Mesenchymal stem cell (in vitro differentiated cells and primary cell): ENCODE measurements at regions not wholly inside any gene's neighbourhood (a gene's known extent, or its start where the extent isn't known, plus 50 kb on each side); places are given as distances from the start of the nearest gene placed in this dataset.
A peak's percentile ranks its signal among the peaks of the same experiment; 100 is the strongest.
"Not testable (repeated sequence)": the region's sequence is repeated elsewhere in the genome, so short reads cannot be mapped to it uniquely, and the experiment has no call there.

Source experiments
- DNase-seq: peaks from one replicate; pipeline ENCODE4 v3.0.0-alpha.2; 2013
- H2AFZ ChIP-seq: one replicate; pipeline ENCODE4 v1.6.1; 2013; ENCODE audit warnings: low read depth, mild to moderate bottlenecking, control low read depth, inconsistent platforms, low read length, moderate library complexity
- H2AK5ac ChIP-seq: 2 replicates; pipeline ENCODE4 v1.6.1; 2013; ENCODE audit warnings: low read length, moderate library complexity, mild to moderate bottlenecking, inconsistent platforms; ENCODE audit not compliant: severe bottlenecking
- H2BK120ac ChIP-seq: one replicate; pipeline ENCODE4 v1.6.1; 2013; ENCODE audit warnings: low read depth, mild to moderate bottlenecking, inconsistent platforms, low read length, moderate library complexity
- H2BK12ac ChIP-seq, 2 experiments: one replicate each; pipeline ENCODE4 v1.6.1; 2013; ENCODE audit warnings: inconsistent platforms in 2 of 2, low read length in 2 of 2, mild to moderate bottlenecking in 2 of 2, moderate library complexity in 2 of 2, control low read depth in 1 of 2
- H2BK15ac ChIP-seq: one replicate; pipeline ENCODE4 v1.6.1; 2013; ENCODE audit warnings: mild to moderate bottlenecking, low read depth, inconsistent platforms; ENCODE audit not compliant: poor library complexity, severe bottlenecking
- H2BK5ac ChIP-seq: 2 replicates; pipeline ENCODE4 v1.6.1; 2013; ENCODE audit warnings: low read depth, mild to moderate bottlenecking, low read length, control low read depth, inconsistent platforms; ENCODE audit not compliant: poor library complexity, severe bottlenecking
- H3K14ac ChIP-seq, 2 experiments: one replicate each; pipeline ENCODE4 v1.6.1; 2013; ENCODE audit warnings: inconsistent platforms in 2 of 2, low read length in 2 of 2, control low read depth in 1 of 2, mild to moderate bottlenecking in 1 of 2, moderate library complexity in 1 of 2
- H3K18ac ChIP-seq, 2 experiments: one replicate each; pipeline ENCODE4 v1.6.1; 2013; ENCODE audit warnings: inconsistent platforms in 2 of 2, low read length in 2 of 2, control low read depth in 1 of 2, low read depth in 1 of 2, mild to moderate bottlenecking in 1 of 2
- H3K23ac ChIP-seq, 2 experiments: one replicate each; pipeline ENCODE4 v1.6.1; 2013; ENCODE audit warnings: inconsistent platforms in 2 of 2, low read length in 2 of 2, mild to moderate bottlenecking in 2 of 2, moderate library complexity in 2 of 2, control low read depth in 1 of 2
- H3K27ac ChIP-seq: 2 replicates; pipeline ENCODE4 v1.5.1; 2013; ENCODE audit warnings: mild to moderate bottlenecking, moderate library complexity, low read length, control low read depth, inconsistent platforms; ENCODE audit not compliant: poor library complexity, severe bottlenecking
- H3K27me3 ChIP-seq, 2 experiments: 2 replicates each; pipeline versions ENCODE4 v1.6.1 to v1.7.0; 2013; ENCODE audit warnings: low read length in 2 of 2, mild to moderate bottlenecking in 2 of 2, moderate library complexity in 2 of 2, control low read depth in 1 of 2, inconsistent platforms in 1 of 2; ENCODE audit not compliant: control insufficient read depth in 1 of 2, insufficient read depth in 1 of 2
- H3K36me3 ChIP-seq, 2 experiments: 2 replicates each; pipeline versions ENCODE4 v1.6.1 to v1.7.0; 2013; ENCODE audit warnings: low read length in 2 of 2, control low read depth in 1 of 2, inconsistent platforms in 1 of 2, low read depth in 1 of 2, mild to moderate bottlenecking in 1 of 2; ENCODE audit not compliant: insufficient read depth in 2 of 2, control insufficient read depth in 1 of 2
- H3K4ac ChIP-seq, 2 experiments: one replicate each; pipeline ENCODE4 v1.6.1; 2013; ENCODE audit warnings: inconsistent platforms in 2 of 2, low read length in 2 of 2, mild to moderate bottlenecking in 2 of 2, moderate library complexity in 2 of 2, control low read depth in 1 of 2, low read depth in 1 of 2
- H3K4me1 ChIP-seq: 2 replicates; pipeline ENCODE4 v1.6.1; 2013; ENCODE audit warnings: low read depth, low read length, control low read depth; ENCODE audit not compliant: control insufficient read depth, insufficient read depth
- H3K4me2 ChIP-seq: 2 replicates; pipeline ENCODE4 v1.6.1; 2013; ENCODE audit warnings: low read length, mild to moderate bottlenecking, inconsistent platforms; ENCODE audit not compliant: poor library complexity, severe bottlenecking
- H3K4me3 ChIP-seq, 2 experiments: 2 replicates each; pipeline versions ENCODE4 v1.5.1 to v1.7.0; 2013; ENCODE audit warnings: low read length in 2 of 2, mild to moderate bottlenecking in 2 of 2, control low read depth in 1 of 2, low read depth in 1 of 2; ENCODE audit not compliant: insufficient read depth in 1 of 2
- H3K79me1 ChIP-seq: replicated peaks from 2 replicates; pipeline ENCODE4 v1.6.1; 2013; ENCODE audit warnings: mild to moderate bottlenecking, control low read depth, low read length, inconsistent platforms; ENCODE audit not compliant: poor library complexity, severe bottlenecking
- H3K9ac ChIP-seq: 2 replicates; pipeline ENCODE4 v1.7.0; 2013; ENCODE audit warnings: mild to moderate bottlenecking, low read length, moderate library complexity
- H3K9me3 ChIP-seq: 2 replicates; pipeline ENCODE4 v1.7.0; 2013; ENCODE audit warnings: mild to moderate bottlenecking, low read length; ENCODE audit not compliant: control insufficient read depth
- H4K8ac ChIP-seq: one replicate; pipeline ENCODE4 v1.6.1; 2013; ENCODE audit warnings: inconsistent platforms, mild to moderate bottlenecking, low read length, moderate library complexity
- H4K91ac ChIP-seq: one replicate; pipeline ENCODE4 v1.6.1; 2013; ENCODE audit warnings: mild to moderate bottlenecking, low read length, inconsistent platforms
- WGBS: methylation state at CpG from one replicate; pipeline ENCODE4 v1.1.7; 2013; ENCODE audit warnings: mixed read lengths; 5-methylcytosine and 5-hydroxymethylcytosine counted together

- no peak overlapping the region for H3K18ac ChIP-seq
- no peak overlapping the region for H4K91ac ChIP-seq
- H3K14ac ChIP-seq: no peak overlapping the region
- H2BK12ac ChIP-seq: no peak overlapping the region
- no peak overlapping the region for H2AFZ ChIP-seq
- peaks cover 8% of the 10 kb centered on the region for H3K4me1 ChIP-seq
- H2BK15ac ChIP-seq: no peak overlapping the region
- no peaks in the 10 kb centered on the region for H3K79me1 ChIP-seq
- 0% methylated on average over 1 of the region's 2 CpGs for WGBS
- H4K8ac ChIP-seq: no peak overlapping the region
- H3K9ac ChIP-seq: no peak overlapping the region
- no peak overlapping the region for H3K27ac ChIP-seq
- no peak overlapping the region for H3K4me2 ChIP-seq
- no peak overlapping the region for H3K4ac ChIP-seq
- no peak for DNase-seq
- no peaks in the 10 kb centered on the region for H3K36me3 ChIP-seq
- H2BK5ac ChIP-seq: no peak overlapping the region
- no peak overlapping the region for H3K23ac ChIP-seq
- H2BK120ac ChIP-seq: no peak overlapping the region
- peaks cover 13 to 19% of the 10 kb centered on the region in 2 experiments for H3K27me3 ChIP-seq
- H3K4me3 ChIP-seq: no peak overlapping the region
- H2AK5ac ChIP-seq: no peak overlapping the region
- H3K9me3 ChIP-seq: peaks cover 12% of the 10 kb centered on the region
Observed at GRCh38 chr17:28261219-28261618, 57.8 kb upstream of the TMEM97 start.

- H4K91ac ChIP-seq, H3K27ac ChIP-seq, H3K79me1 ChIP-seq, H2BK5ac ChIP-seq, H2AFZ ChIP-seq, H3K4me3 ChIP-seq, H3K14ac ChIP-seq, H3K23ac ChIP-seq, H2BK15ac ChIP-seq, H3K4me1 ChIP-seq, H3K4ac ChIP-seq, DNase-seq, H2BK12ac ChIP-seq, H2AK5ac ChIP-seq, H3K36me3 ChIP-seq, H3K9ac ChIP-seq, H4K8ac ChIP-seq, H3K18ac ChIP-seq, H2BK120ac ChIP-seq, H3K4me2 ChIP-seq: not testable (repeated sequence)
- Histone ChIP-seq H3K9me3 (peaks cover 12% of the 10 kb centered on the region), H3K27me3 (peaks cover 5 to 16% of the 10 kb centered on the region in 2 experiments)
- WGBS: 93% methylated on average over 8 of the region's 10 CpGs
Observed at GRCh38 chr17:28262123-28262745, 56.8 kb upstream of the TMEM97 start.

DNA sequence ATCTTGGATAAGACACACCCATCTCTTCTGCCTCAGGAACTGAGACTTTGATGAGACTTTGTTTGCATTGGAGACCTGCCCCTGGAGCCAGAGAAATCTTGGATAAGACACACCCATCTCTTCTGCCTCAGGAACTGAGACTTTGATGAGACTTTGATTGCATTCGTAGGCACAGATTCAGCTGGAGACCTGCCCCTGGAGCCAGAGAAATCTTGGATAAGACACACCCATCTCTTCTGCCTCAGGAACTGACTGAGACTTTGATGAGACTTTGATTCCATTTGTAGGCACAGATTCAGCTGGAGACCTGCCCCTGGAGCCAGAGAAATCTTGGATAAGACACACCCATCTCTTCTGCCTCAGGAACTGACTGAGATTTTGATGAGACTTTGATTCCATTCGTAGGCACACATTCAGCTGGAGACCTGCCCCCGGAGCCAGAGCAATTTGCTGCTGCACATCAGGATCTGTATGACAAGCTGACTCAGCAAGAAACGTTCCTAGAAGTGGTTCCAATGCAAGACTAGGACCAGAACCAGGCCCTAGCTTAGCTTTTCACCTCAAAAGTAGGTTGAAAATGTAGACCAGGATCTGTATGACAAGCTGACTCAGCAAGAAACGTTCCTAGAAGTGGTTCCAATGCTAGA is 54.0 kb upstream of the TMEM97 start:
- H3K23ac ChIP-seq, H3K4me2 ChIP-seq, H2AFZ ChIP-seq, H2BK15ac ChIP-seq, H3K18ac ChIP-seq, H4K8ac ChIP-seq, H3K36me3 ChIP-seq, H3K4ac ChIP-seq, H3K4me1 ChIP-seq, H4K91ac ChIP-seq, H3K79me1 ChIP-seq, H2BK12ac ChIP-seq, H2BK5ac ChIP-seq, H3K27me3 ChIP-seq, H3K4me3 ChIP-seq, H2BK120ac ChIP-seq, H2AK5ac ChIP-seq, H3K27ac ChIP-seq, DNase-seq, H3K9ac ChIP-seq, H3K14ac ChIP-seq: not testable (repeated sequence)
- peaks cover 12% of the 10 kb centered on the region for H3K9me3 ChIP-seq
- 73% methylated on average over 5 of the region's 5 CpGs for WGBS

- not testable (repeated sequence) for H2BK12ac ChIP-seq, H3K4me2 ChIP-seq, H3K23ac ChIP-seq, H3K27me3 ChIP-seq, H3K79me1 ChIP-seq, H3K4me1 ChIP-seq, H3K36me3 ChIP-seq, DNase-seq, H2AFZ ChIP-seq, H3K4ac ChIP-seq, H3K27ac ChIP-seq, H3K9ac ChIP-seq, H3K4me3 ChIP-seq, H4K8ac ChIP-seq, H3K14ac ChIP-seq, H3K18ac ChIP-seq, H2BK120ac ChIP-seq, H2BK15ac ChIP-seq, H2AK5ac ChIP-seq, H2BK5ac ChIP-seq
- Histone ChIP-seq H4K91ac (peak overlapping the region; percentile 39), H3K9me3 (peaks cover 12% of the 10 kb centered on the region)
- WGBS: 93% methylated on average over 21 of the region's 21 CpGs
Observed at GRCh38 chr17:28265856-28266546, 53.0 kb upstream of the TMEM97 start.
